ENCODE measurements at regions not wholly inside any gene's neighbourhood (a gene's known extent, or its start where the extent isn't known, plus 50 kb on each side); places are given as distances from the start of the nearest gene placed in this dataset.

- no peaks in the 10 kb centered on the region for H3K4me1 ChIP-seq (ENCODE audit: control insufficient read depth, extremely low read depth, insufficient read depth, low read length)
- H3K4me2 ChIP-seq (ENCODE audit: insufficient read depth, low read length): no peak overlapping the region
- H3K9ac ChIP-seq (replicated peaks; ENCODE audit: extremely low read depth, insufficient read depth, low read length): no peak overlapping the region
- H3K79me2 ChIP-seq (ENCODE audit: control insufficient read depth, insufficient read depth, low read length): no peaks in the 10 kb centered on the region
- no peak for FAIRE-seq
- no peak overlapping the region for H3K4me3 ChIP-seq (replicated peaks in 1 of 3; ENCODE audit: insufficient read depth in 1 of 3, low read depth in 1 of 3, low read length in 3 of 3)
- no peak overlapping the region for H3K27ac ChIP-seq (ENCODE audit: insufficient read depth, low read depth, low read length)
- H3K27me3 ChIP-seq (ENCODE audit: control insufficient read depth in 2 of 2, insufficient read depth in 2 of 2, low read length in 2 of 2): no peaks in the 10 kb centered on the region
- no peak for TF ChIP-seq FOS (IDR thresholded peaks at IDR 0.05; ENCODE audit: borderline replicate concordance, insufficient read depth, low read length)
- TF ChIP-seq JUN (IDR thresholded peaks at IDR 0.05; ENCODE audit: borderline replicate concordance, insufficient read depth, insufficient read length, low read depth): no peak
- TF ChIP-seq CTCF (IDR thresholded peaks at IDR 0.05; ENCODE audit: extremely low read depth in 1 of 2, insufficient read depth in 1 of 2, low read depth in 1 of 2, low read length in 2 of 2): no peak
- TF ChIP-seq MYC (IDR thresholded peaks at IDR 0.05; ENCODE audit: low read depth, low read length): no peak
- no peak for TF ChIP-seq EZH2 (IDR thresholded peaks at IDR 0.05; ENCODE audit: borderline replicate concordance, low read depth, low read length, severe bottlenecking)
- TF ChIP-seq GATA2 (IDR thresholded peaks at IDR 0.05; ENCODE audit: insufficient read depth, insufficient read length, low read depth, low read length): no peak
- TF ChIP-seq MAX (IDR thresholded peaks at IDR 0.05; ENCODE audit: insufficient read depth, insufficient read length): no peak
- no peak for TF ChIP-seq POLR2AphosphoS5 (IDR thresholded peaks at IDR 0.05; ENCODE audit: insufficient read depth, low read depth, low read length)
- no peak for TF ChIP-seq POLR2A (IDR thresholded peaks at IDR 0.05; ENCODE audit: low read depth, low read length)
- intact Hi-C loops (cut with micrococcal nuclease) (loop anchor here (2.0 kb wide), 1 partner anchor 367 kb away; no protein-coding TSS in a partner anchor), dilution Hi-C loops (cut with MboI; ENCODE audit: extremely low pct_ligation_motif_present, low sequenced_read_pairs) (no loop called here)
- ChIA-PET POLR2A (no interaction called here), CTCF (interaction anchor here (0.6 to 1.9 kb wide), 2 partner anchors 390 to 734 kb away, joined by 4 to 8 read pairs; no protein-coding TSS in a partner anchor)
- BruUV-seq (replicated peaks): no TSS peak
- no peak overlapping the region for H2AFZ ChIP-seq (ENCODE audit: low read depth, low read length)
- no peak for DNase-seq (ENCODE audit: low read depth, low spot score)
- no peaks in the 10 kb centered on the region for H3K36me3 ChIP-seq (ENCODE audit: control insufficient read depth in 2 of 2, extremely low read depth in 1 of 2, insufficient read depth in 2 of 2, low read length in 2 of 2)
- no peaks in the 10 kb centered on the region for H3K9me1 ChIP-seq (replicated peaks; ENCODE audit: control insufficient read depth, extremely low read depth, insufficient read depth, low read length)
- no peaks in the 10 kb centered on the region for H4K20me1 ChIP-seq (replicated peaks; ENCODE audit: control insufficient read depth, extremely low read depth, insufficient read depth, low read length)
- H3K9me3 ChIP-seq (replicated peaks; ENCODE audit: control insufficient read depth, insufficient read depth, low read length): no peaks in the 10 kb centered on the region
Observed at GRCh38 chr2:216776066-216776850, 80.9 kb upstream of the IGFBP5 start.
